Peyer's patch (tissue), 4 donors: ENCODE measurements at regions not wholly inside any gene's neighbourhood (a gene's known extent, or its start where the extent isn't known, plus 50 kb on each side); places are given as distances from the start of the nearest gene placed in this dataset.

Experiments
- DNase-seq, 3 donors: peaks; one replicate each; pipeline ENCODE4 v3.0.0-alpha.2; 2017 to 2019
- H3K27ac ChIP-seq, 4 donors: fragments of 200-600 bp; sonication (generic); one replicate each; pipeline ENCODE4 v1.5.1; 2016 to 2019
- H3K27me3 ChIP-seq, 2 donors: fragments of 200-600 bp; sonication (generic); one replicate each; pipeline ENCODE4 v1.5.1; 2019
- H3K36me3 ChIP-seq, 3 donors: fragments of 200-600 bp; sonication (generic); one replicate each; pipeline ENCODE4 v1.5.1; 2016 to 2019
- H3K4me1 ChIP-seq, 4 donors: fragments of 200-600 bp; sonication (generic); one replicate each; pipeline ENCODE4 v1.5.1; 2016 to 2019
- H3K4me3 ChIP-seq, 4 donors: fragments of 200-600 bp; sonication (generic); 1 replicate in 3 of 4; 2 replicates in 1 of 4; pipeline ENCODE4 v1.5.1; 2016 to 2019; ENCODE audit warnings: mild to moderate bottlenecking in 1 of 4
- H3K9me3 ChIP-seq, 4 donors: fragments of 200-600 bp; sonication (generic); one replicate each; pipeline ENCODE4 v1.5.1; 2016 to 2019; ENCODE audit warnings: mild to moderate bottlenecking in 1 of 4
- POLR2A ChIP-seq, 2 donors: fragments of 450-650 bp; IDR thresholded peaks; one replicate each; pipeline ENCODE4 v1.5.1; 2017; ENCODE audit warnings: antibody characterized with exemption in 2 of 2, mild to moderate bottlenecking in 2 of 2, moderate library complexity in 2 of 2
- TF ChIP-seq, protein P1 (sequence below), 6 experiments: fragments of 450-650 bp in 4 of 6; fragments of 200-600 bp in 2 of 6; sonication (generic) in 1 of 6; IDR thresholded peaks; one replicate each; pipeline ENCODE4 v1.5.1; 2017 to 2019; ENCODE audit warnings: antibody characterized with exemption in 6 of 6, mild to moderate bottlenecking in 3 of 6, moderate library complexity in 1 of 6

- no peak overlapping the region for H3K4me3 ChIP-seq
- no peaks in the 10 kb centered on the region for H3K36me3 ChIP-seq
- no peaks in the 10 kb centered on the region for H3K9me3 ChIP-seq
- DNase-seq = peak in 1 of 3 donors; percentile 33
- no peaks in the 10 kb centered on the region for H3K27me3 ChIP-seq
- no peaks in the 10 kb centered on the region for H3K4me1 ChIP-seq
- H3K27ac ChIP-seq = no peak overlapping the region
- TF ChIP-seq, protein P1, sequence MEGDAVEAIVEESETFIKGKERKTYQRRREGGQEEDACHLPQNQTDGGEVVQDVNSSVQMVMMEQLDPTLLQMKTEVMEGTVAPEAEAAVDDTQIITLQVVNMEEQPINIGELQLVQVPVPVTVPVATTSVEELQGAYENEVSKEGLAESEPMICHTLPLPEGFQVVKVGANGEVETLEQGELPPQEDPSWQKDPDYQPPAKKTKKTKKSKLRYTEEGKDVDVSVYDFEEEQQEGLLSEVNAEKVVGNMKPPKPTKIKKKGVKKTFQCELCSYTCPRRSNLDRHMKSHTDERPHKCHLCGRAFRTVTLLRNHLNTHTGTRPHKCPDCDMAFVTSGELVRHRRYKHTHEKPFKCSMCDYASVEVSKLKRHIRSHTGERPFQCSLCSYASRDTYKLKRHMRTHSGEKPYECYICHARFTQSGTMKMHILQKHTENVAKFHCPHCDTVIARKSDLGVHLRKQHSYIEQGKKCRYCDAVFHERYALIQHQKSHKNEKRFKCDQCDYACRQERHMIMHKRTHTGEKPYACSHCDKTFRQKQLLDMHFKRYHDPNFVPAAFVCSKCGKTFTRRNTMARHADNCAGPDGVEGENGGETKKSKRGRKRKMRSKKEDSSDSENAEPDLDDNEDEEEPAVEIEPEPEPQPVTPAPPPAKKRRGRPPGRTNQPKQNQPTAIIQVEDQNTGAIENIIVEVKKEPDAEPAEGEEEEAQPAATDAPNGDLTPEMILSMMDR (IDR thresholded peaks at IDR 0.05) = no peak
- TF ChIP-seq POLR2A (IDR thresholded peaks at IDR 0.05) = no peak
Measured at GRCh38 chr6:170096191-170096802, 194.6 kb downstream of the DLL1 start.

GRCh38 chr6:170095273-170095981 lies 195.5 kb downstream of the DLL1 start:
- peak in 2 of 3 donors; percentile 7 to 37 for DNase-seq
- no peaks in the 10 kb centered on the region for H3K36me3 ChIP-seq
- no peaks in the 10 kb centered on the region for H3K27me3 ChIP-seq
- H3K4me3 ChIP-seq = no peak overlapping the region
- H3K9me3 ChIP-seq = no peaks in the 10 kb centered on the region
- H3K27ac ChIP-seq = no peak overlapping the region
- H3K4me1 ChIP-seq = no peaks in the 10 kb centered on the region
- TF ChIP-seq, protein P1 (IDR thresholded peaks at IDR 0.05) = no peak
- TF ChIP-seq POLR2A (IDR thresholded peaks at IDR 0.05) = no peak

DNA sequence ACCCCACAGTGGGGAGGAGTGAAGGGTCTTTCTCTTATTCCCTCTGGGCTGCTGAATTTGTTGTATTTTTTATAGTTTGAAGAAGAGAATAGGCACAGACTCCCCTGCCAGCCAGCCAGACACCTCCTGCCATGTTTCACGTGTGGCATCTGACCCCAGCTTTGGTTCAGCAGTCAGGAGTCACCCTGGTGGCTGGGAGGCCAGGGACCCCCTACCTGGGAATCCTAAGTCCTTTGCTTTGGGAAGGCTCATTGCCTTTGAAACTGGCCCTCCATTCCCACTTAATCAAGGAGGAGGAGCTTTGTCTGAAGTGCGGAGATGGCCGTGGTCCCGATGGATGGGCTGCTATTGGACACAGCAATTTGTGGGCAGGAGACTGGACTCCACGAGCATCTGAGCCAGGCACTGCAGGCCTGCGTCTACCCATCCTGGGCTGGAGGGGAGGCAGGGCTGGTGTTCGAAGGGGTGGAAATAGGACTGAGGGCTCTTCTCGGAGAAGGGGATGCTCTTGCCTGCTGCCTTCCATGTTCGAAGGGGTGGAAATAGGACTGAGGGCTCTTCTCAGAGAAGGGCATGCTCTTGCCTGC lies 196.1 kb downstream of the DLL1 start:
- Histone ChIP-seq H3K4me1 (peaks cover 0 to 4% (median under 1%) of the 10 kb centered on the region in 4 donors), H3K9me3 (no peaks in the 10 kb centered on the region), H3K36me3 (no peaks in the 10 kb centered on the region), H3K4me3 (no peak overlapping the region), H3K27me3 (no peaks in the 10 kb centered on the region), H3K27ac (no peak overlapping the region)
- TF ChIP-seq, protein P1 (IDR thresholded peaks at IDR 0.05) = no peak
- TF ChIP-seq POLR2A (IDR thresholded peaks at IDR 0.05) = no peak
- peak in 2 of 3 donors; percentile 7 to 25 for DNase-seq

DNA sequence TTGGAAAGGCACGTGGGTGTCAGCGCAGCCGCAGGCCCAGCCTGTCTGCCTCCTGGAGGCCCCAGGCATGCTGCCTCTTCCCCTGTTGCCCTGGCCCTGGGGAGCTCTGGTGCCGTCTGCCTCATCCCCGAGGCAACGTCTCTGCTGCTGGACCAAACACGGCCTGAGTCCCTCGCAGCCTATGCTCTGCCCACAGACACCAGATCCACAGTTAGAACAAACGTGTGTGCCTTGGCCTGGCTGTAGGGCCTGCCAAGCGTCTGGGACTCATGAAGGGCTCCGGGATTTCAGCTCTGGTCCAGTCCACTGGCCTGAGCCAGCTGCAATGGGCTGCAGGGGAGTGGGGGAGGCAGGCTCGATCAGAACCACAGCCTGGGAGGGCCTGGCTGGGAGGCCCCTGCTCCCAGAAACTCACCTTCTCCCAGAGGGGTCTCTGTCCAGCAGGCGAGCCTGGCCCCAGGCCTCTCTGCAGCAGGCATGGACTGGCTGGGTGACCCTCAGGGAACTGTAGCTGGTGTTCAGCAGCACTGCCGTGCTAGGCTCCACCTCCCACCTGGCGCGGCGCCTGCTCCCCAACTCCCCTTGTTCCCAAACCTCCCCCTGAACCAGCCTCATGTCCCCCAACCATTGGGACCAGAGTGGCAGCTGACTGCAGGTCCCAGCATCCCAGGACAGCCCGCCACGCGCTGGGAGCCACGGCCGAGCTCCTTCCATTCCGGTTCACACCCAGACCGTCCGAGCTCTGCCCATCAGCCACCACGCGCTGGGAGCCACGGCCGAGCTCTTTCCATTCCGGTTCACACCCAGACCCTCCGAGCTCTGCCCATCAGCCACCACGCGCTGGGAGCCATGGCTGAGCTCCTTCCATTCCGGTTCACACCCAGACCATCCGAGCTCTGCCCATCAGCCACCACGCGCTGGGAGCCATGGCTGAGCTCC lies 197.0 kb downstream of the DLL1 start:
- TF ChIP-seq POLR2A (IDR thresholded peaks at IDR 0.05) = no peak
- TF ChIP-seq, protein P1 (IDR thresholded peaks at IDR 0.05) = no peak

DNA sequence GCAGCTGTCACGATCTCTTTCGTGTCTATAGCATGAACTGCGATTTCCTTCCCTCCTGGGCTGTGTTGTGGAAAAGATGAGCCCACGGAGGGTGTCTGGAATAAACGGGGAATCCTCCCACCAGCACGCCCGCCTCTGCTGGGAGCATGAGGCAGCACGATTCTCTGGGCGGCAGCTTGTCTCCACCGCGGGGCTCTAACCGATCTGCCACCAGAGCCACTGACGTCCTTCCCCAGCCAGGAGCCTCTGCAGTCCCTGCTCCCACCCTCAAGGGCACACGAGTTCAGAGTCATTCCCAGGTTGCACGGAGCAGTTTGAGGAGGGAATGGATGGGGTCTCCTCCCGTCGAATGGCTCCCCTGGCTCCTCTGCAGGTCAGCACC lies 197.6 kb downstream of the DLL1 start:
- H3K4me3 ChIP-seq = no peak overlapping the region
- DNase-seq = no peak
- H3K4me1 ChIP-seq = peaks cover 0 to 13% (median 6%) of the 10 kb centered on the region in 4 donors
- TF ChIP-seq, protein P1 (IDR thresholded peaks at IDR 0.05) = no peak
- no peaks in the 10 kb centered on the region for H3K27me3 ChIP-seq
- no peaks in the 10 kb centered on the region for H3K36me3 ChIP-seq
- no peak overlapping the region for H3K27ac ChIP-seq
- H3K9me3 ChIP-seq = no peaks in the 10 kb centered on the region

More for the DNA sequence above, 197.0 kb downstream of the DLL1 start:
- H3K27me3 ChIP-seq = no peaks in the 10 kb centered on the region
- no peak overlapping the region for H3K27ac ChIP-seq
- no peaks in the 10 kb centered on the region for H3K9me3 ChIP-seq
- no peaks in the 10 kb centered on the region for H3K36me3 ChIP-seq
- no peak overlapping the region for H3K4me3 ChIP-seq
- H3K4me1 ChIP-seq = peaks cover 0 to 7% (median 3%) of the 10 kb centered on the region in 4 donors
- DNase-seq = peak; percentile 13 to 57 (median 43)
